ENCODE measurements at regions not wholly inside any gene's neighbourhood (a gene's known extent, or its start where the extent isn't known, plus 50 kb on each side); places are given as distances from the start of the nearest gene placed in this dataset.

GRCh38 chr15:92315595-92316211 lies 78.0 kb upstream of the ST8SIA2 start:
- TF ChIP-seq ZC3H10 (CRISPR knock-in tag; IDR thresholded peaks at IDR 0.05) (no peak), TSHZ2 (CRISPR knock-in tag; IDR thresholded peaks at IDR 0.05) (no peak), PPARA (CRISPR knock-in tag; IDR thresholded peaks at IDR 0.05; ENCODE audit: borderline replicate concordance) (no peak), TOX (CRISPR knock-in tag; IDR thresholded peaks at IDR 0.05; ENCODE audit: borderline replicate concordance) (no peak), CSDC2 (CRISPR knock-in tag; IDR thresholded peaks at IDR 0.05) (no peak), BACH2 (CRISPR knock-in tag; IDR thresholded peaks at IDR 0.05; ENCODE audit: borderline replicate concordance) (no peak), POU6F1 (CRISPR knock-in tag; IDR thresholded peaks at IDR 0.05; ENCODE audit: borderline replicate concordance, low read depth) (no peak), ARNTL (CRISPR knock-in tag; IDR thresholded peaks at IDR 0.05; ENCODE audit: borderline replicate concordance, low read depth) (no peak), ZNF70 (CRISPR knock-in tag; IDR thresholded peaks at IDR 0.05) (no peak), ZFP30 (CRISPR knock-in tag; IDR thresholded peaks at IDR 0.05) (no peak), ESRRG (CRISPR knock-in tag; IDR thresholded peaks at IDR 0.05) (no peak), ZNF565 (CRISPR knock-in tag; conservative IDR thresholded peaks at IDR 0.05; ENCODE audit: low read depth) (no peak), OSR1 (CRISPR knock-in tag; IDR thresholded peaks at IDR 0.05) (no peak), CREB5 (CRISPR knock-in tag; IDR thresholded peaks at IDR 0.05; ENCODE audit: low read depth) (no peak), GLIS3 (CRISPR knock-in tag; IDR thresholded peaks at IDR 0.05) (no peak), SNAI2 (CRISPR knock-in tag; IDR thresholded peaks at IDR 0.05) (no peak), PATZ1 (CRISPR knock-in tag; IDR thresholded peaks at IDR 0.05; ENCODE audit: borderline replicate concordance) (no peak), ZNF8 (CRISPR knock-in tag; IDR thresholded peaks at IDR 0.05) (no peak), TCF4 (CRISPR knock-in tag; IDR thresholded peaks at IDR 0.05; ENCODE audit: borderline replicate concordance) (no peak)
- no peak for ATAC-seq

GRCh38 chr15:92316586-92317295 lies 76.9 kb upstream of the ST8SIA2 start:
- no peak for ATAC-seq
- no peak for TF ChIP-seq PATZ1 (CRISPR knock-in tag; IDR thresholded peaks at IDR 0.05; ENCODE audit: borderline replicate concordance)
- TF ChIP-seq ESRRG (CRISPR knock-in tag; IDR thresholded peaks at IDR 0.05) = no peak
- TF ChIP-seq SNAI2 (CRISPR knock-in tag; IDR thresholded peaks at IDR 0.05) = no peak
- TF ChIP-seq ARNTL (CRISPR knock-in tag; IDR thresholded peaks at IDR 0.05; ENCODE audit: borderline replicate concordance, low read depth) = no peak
- TF ChIP-seq ZNF70 (CRISPR knock-in tag; IDR thresholded peaks at IDR 0.05) = no peak
- no peak for TF ChIP-seq ISL1 (CRISPR knock-in tag; IDR thresholded peaks at IDR 0.05)
- TF ChIP-seq GLIS3 (CRISPR knock-in tag; IDR thresholded peaks at IDR 0.05) = no peak
- TF ChIP-seq ZFP3 (CRISPR knock-in tag; IDR thresholded peaks at IDR 0.05) = no peak
- TF ChIP-seq RARB (CRISPR knock-in tag; IDR thresholded peaks at IDR 0.05) = no peak
- no peak for TF ChIP-seq ZFP30 (CRISPR knock-in tag; IDR thresholded peaks at IDR 0.05)
- no peak for TF ChIP-seq ZC3H10 (CRISPR knock-in tag; IDR thresholded peaks at IDR 0.05)
- TF ChIP-seq BACH2 (CRISPR knock-in tag; IDR thresholded peaks at IDR 0.05; ENCODE audit: borderline replicate concordance) = no peak
